Panc1 (cell line): ENCODE measurements at regions not wholly inside any gene's neighbourhood (a gene's known extent, or its start where the extent isn't known, plus 50 kb on each side); places are given as distances from the start of the nearest gene placed in this dataset.

ENCODE experiments used
- ATAC-seq: fragments of 200-7000 bp; cut with Tn5 transposase; 2 replicates; pipeline ENCODE4 v1.9.1; 2020; ENCODE audit warnings: mild to moderate bottlenecking, moderate library complexity
- BruUV-seq: library from RNA; stranded (reverse); fragments of 400-500 nt; replicated peaks from 2 replicates; lab custom pipeline; 2021; lab: Mats Ljungman, UMichigan
- CTCF ChIA-PET: fragments of 300-600 bp; sonication (Branson Sonifier 250); formaldehyde crosslinking; loops from one replicate; lab custom pipeline; 2022; ENCODE audit warnings: antibody characterized with exemption; lab: Charles Lee
- POLR2A ChIA-PET: fragments of 300-600 bp; sonication (Branson Sonifier 250); formaldehyde crosslinking; loops from one replicate; lab custom pipeline; 2022; ENCODE audit warnings: antibody characterized with exemption; lab: Charles Lee
- DNase-seq: peaks from one replicate; pipeline ENCODE4 v3.0.0-alpha.2; 2010; ENCODE audit warnings: low read depth, low spot score
- H3K27ac ChIP-seq: 2 replicates; pipeline ENCODE4 v1.5.1; 2011; ENCODE audit warnings: mild to moderate bottlenecking, low read length, inconsistent platforms
- H3K27me3 ChIP-seq: fragments of 200-500 bp; sonication (Bioruptor generic); 2 replicates; pipeline ENCODE4 v1.6.0; 2014; ENCODE audit warnings: low read length, inconsistent platforms; ENCODE audit not compliant: control insufficient read depth, insufficient read depth
- H3K36me3 ChIP-seq: fragments of 200-500 bp; sonication (Bioruptor generic); 2 replicates; pipeline ENCODE4 v1.5.1; 2014; ENCODE audit warnings: inconsistent platforms, mild to moderate bottlenecking, low read length, moderate library complexity; ENCODE audit not compliant: control insufficient read depth, insufficient read depth
- H3K4me1 ChIP-seq: 2 replicates; pipeline ENCODE4 v1.5.1; 2011; ENCODE audit warnings: inconsistent platforms, mild to moderate bottlenecking, low read length, moderate library complexity; ENCODE audit not compliant: control insufficient read depth, insufficient read depth
- H3K4me3 ChIP-seq, 2 experiments: 2 replicates each; pipeline ENCODE4 v1.5.1; 2011 to 2012; ENCODE audit warnings: low read depth in 2 of 2, low read length in 2 of 2, mild to moderate bottlenecking in 2 of 2, inconsistent platforms in 1 of 2, moderate library complexity in 1 of 2
- H3K9me3 ChIP-seq: fragments of 200-500 bp; sonication (Bioruptor generic); 2 replicates; pipeline ENCODE4 v1.5.1; 2014; ENCODE audit warnings: low read depth, mild to moderate bottlenecking, inconsistent platforms, low read length, moderate library complexity; ENCODE audit not compliant: control insufficient read depth, insufficient read depth
- POLR2AphosphoS5 ChIP-seq: IDR thresholded peaks from 2 replicates; pipeline ENCODE4 v1.6.1; 2012; ENCODE audit warnings: mild to moderate bottlenecking, low read depth, low read length, moderate library complexity
- SIN3A ChIP-seq: IDR thresholded peaks from 2 replicates; pipeline ENCODE4 v1.6.1; 2012; ENCODE audit warnings: low read depth, mild to moderate bottlenecking, low read length, moderate library complexity, borderline replicate concordance; ENCODE audit not compliant: insufficient read depth
- TCF7L2 ChIP-seq: IDR thresholded peaks from 2 replicates; pipeline ENCODE4 v1.6.1; 2011; ENCODE audit warnings: mild to moderate bottlenecking, low read depth, low read length, inconsistent platforms
- in situ Hi-C: cut with HindIII; loops from 2 replicates; pipeline ENCODE4 v1.10.0; 2016; ENCODE audit warnings: low sequenced_read_pairs, low pct_unique_long_range_greater_than_20kb
- intact Hi-C: fragments of 100-400 bp; cut with micrococcal nuclease; formaldehyde crosslinking; loops from one replicate; pipeline ENCODE4 v1.10.0; 2022; ENCODE audit not compliant: unreplicated experiment
- TF ChIP-seq, protein P1 (sequence below), 2 experiments: IDR thresholded peaks; 2 replicates each; pipeline ENCODE4 v1.6.1; 2011 to 2012; ENCODE audit warnings: low read depth in 2 of 2, control low read depth in 1 of 2, low read length in 1 of 2, mild to moderate bottlenecking in 1 of 2, moderate library complexity in 1 of 2; ENCODE audit not compliant: insufficient read depth in 1 of 2
- TF ChIP-seq, protein P2 (sequence below): fragments of 450-650 bp; IDR thresholded peaks from 2 replicates; pipeline ENCODE4 v1.5.1; 2017; ENCODE audit warnings: mild to moderate bottlenecking

DNA sequence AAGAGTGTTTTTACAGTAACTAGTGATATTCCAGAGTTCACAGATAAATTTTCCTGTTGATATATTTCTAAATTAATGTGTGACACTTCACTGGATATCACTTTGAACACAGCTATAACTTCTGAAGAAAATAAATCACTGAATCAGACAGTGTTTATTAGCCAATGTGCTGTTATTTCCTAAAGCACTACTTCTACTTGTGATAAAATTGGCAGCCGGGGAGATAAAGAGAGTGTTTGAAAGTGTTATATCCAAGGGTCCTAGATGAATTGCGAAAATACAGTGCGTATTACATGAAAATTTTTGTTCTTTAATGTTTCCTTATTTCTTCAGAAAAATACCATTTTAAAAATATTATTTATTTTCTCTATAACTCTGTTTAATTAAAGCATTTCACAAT, 417.5 kb upstream of the ARGLU1 start:
- Histone ChIP-seq H3K9me3 (no peaks in the 10 kb centered on the region), H3K4me1 (no peaks in the 10 kb centered on the region), H3K27ac (no peak overlapping the region), H3K36me3 (no peaks in the 10 kb centered on the region), H3K4me3 (no peak overlapping the region), H3K27me3 (no peaks in the 10 kb centered on the region)
- intact Hi-C loops: no loop called here
- TF ChIP-seq POLR2AphosphoS5: no peak
- no peak for TF ChIP-seq TCF7L2
- TF ChIP-seq, protein P1, sequence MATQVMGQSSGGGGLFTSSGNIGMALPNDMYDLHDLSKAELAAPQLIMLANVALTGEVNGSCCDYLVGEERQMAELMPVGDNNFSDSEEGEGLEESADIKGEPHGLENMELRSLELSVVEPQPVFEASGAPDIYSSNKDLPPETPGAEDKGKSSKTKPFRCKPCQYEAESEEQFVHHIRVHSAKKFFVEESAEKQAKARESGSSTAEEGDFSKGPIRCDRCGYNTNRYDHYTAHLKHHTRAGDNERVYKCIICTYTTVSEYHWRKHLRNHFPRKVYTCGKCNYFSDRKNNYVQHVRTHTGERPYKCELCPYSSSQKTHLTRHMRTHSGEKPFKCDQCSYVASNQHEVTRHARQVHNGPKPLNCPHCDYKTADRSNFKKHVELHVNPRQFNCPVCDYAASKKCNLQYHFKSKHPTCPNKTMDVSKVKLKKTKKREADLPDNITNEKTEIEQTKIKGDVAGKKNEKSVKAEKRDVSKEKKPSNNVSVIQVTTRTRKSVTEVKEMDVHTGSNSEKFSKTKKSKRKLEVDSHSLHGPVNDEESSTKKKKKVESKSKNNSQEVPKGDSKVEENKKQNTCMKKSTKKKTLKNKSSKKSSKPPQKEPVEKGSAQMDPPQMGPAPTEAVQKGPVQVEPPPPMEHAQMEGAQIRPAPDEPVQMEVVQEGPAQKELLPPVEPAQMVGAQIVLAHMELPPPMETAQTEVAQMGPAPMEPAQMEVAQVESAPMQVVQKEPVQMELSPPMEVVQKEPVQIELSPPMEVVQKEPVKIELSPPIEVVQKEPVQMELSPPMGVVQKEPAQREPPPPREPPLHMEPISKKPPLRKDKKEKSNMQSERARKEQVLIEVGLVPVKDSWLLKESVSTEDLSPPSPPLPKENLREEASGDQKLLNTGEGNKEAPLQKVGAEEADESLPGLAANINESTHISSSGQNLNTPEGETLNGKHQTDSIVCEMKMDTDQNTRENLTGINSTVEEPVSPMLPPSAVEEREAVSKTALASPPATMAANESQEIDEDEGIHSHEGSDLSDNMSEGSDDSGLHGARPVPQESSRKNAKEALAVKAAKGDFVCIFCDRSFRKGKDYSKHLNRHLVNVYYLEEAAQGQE (IDR thresholded peaks at IDR 0.05; ENCODE audit: insufficient read depth in 1 of 2, low read depth in 2 of 2, low read length in 1 of 2): no peak
- TF ChIP-seq, protein P2, sequence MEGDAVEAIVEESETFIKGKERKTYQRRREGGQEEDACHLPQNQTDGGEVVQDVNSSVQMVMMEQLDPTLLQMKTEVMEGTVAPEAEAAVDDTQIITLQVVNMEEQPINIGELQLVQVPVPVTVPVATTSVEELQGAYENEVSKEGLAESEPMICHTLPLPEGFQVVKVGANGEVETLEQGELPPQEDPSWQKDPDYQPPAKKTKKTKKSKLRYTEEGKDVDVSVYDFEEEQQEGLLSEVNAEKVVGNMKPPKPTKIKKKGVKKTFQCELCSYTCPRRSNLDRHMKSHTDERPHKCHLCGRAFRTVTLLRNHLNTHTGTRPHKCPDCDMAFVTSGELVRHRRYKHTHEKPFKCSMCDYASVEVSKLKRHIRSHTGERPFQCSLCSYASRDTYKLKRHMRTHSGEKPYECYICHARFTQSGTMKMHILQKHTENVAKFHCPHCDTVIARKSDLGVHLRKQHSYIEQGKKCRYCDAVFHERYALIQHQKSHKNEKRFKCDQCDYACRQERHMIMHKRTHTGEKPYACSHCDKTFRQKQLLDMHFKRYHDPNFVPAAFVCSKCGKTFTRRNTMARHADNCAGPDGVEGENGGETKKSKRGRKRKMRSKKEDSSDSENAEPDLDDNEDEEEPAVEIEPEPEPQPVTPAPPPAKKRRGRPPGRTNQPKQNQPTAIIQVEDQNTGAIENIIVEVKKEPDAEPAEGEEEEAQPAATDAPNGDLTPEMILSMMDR: no peak
- no peak for TF ChIP-seq SIN3A
- CTCF ChIA-PET: no interaction called here
- BruUV-seq: no TSS peak
- DNase-seq: no peak
- in situ Hi-C loops: no loop called here
- no peak for ATAC-seq
- POLR2A ChIA-PET: no interaction called here

DNA sequence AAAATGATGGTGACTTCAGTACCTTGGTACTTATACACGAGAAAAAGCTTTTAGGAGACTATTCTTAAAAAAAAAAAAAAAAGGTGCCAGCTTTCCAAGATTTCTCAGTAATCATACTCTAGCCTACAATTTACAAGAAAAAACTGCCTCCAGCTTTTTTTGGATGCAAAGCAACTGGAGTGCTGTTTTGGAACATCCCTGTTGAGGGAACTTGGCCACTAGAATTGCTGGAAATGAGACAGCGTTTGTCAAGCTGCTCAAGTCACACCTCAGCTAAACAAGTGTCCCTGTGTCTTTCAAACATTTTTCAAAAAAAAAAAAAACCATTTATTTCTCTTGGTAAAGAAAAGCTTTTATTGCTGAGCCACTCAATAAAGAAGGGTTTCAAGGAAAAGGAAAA, 413.1 kb upstream of the ARGLU1 start:
- Histone ChIP-seq H3K27me3 (no peaks in the 10 kb centered on the region), H3K4me3 (no peak overlapping the region), H3K4me1 (no peaks in the 10 kb centered on the region), H3K27ac (no peak overlapping the region), H3K36me3 (no peaks in the 10 kb centered on the region), H3K9me3 (no peaks in the 10 kb centered on the region)
- ATAC-seq: no peak
- no TSS peak for BruUV-seq
- POLR2A ChIA-PET: no interaction called here
- no peak for DNase-seq
- CTCF ChIA-PET: no interaction called here
- in situ Hi-C loops: no loop called here
- TF ChIP-seq, protein P1 (IDR thresholded peaks at IDR 0.05; ENCODE audit: insufficient read depth in 1 of 2, low read depth in 2 of 2, low read length in 1 of 2): no peak
- TF ChIP-seq TCF7L2 (no peak), POLR2AphosphoS5 (no peak), SIN3A (no peak)
- TF ChIP-seq, protein P2: no peak
- intact Hi-C loops: no loop called here
